ENCODE measurements at regions not wholly inside any gene's neighbourhood (a gene's known extent, or its start where the extent isn't known, plus 50 kb on each side); places are given as distances from the start of the nearest gene placed in this dataset.

- Histone ChIP-seq H3K4me3 (ENCODE audit: low read length) (no peak overlapping the region), H3K36me3 (ENCODE audit: insufficient read depth, low read length) (no peaks in the 10 kb centered on the region), H3K4me1 (ENCODE audit: insufficient read depth, low read length) (no peaks in the 10 kb centered on the region), H3K27ac (ENCODE audit: low read depth, low read length) (no peak overlapping the region), H3K9me3 (ENCODE audit: low read length) (no peaks in the 10 kb centered on the region), H3K27me3 (ENCODE audit: insufficient read depth, low read length, poor library complexity, severe bottlenecking) (no peaks in the 10 kb centered on the region)
- no peak overlapping the region for H3K27ac Mint-ChIP-seq
- no peak overlapping the region for H3K4me3 Mint-ChIP-seq
- H3K4me1 Mint-ChIP-seq: no peaks in the 10 kb centered on the region
- POLR2A ChIA-PET: no interaction called here
- H3K27me3 Mint-ChIP-seq: peaks cover 4 to 29% of the 10 kb centered on the region in 2 donors
- DNase-seq: no peak
- CTCF ChIA-PET: no interaction called here
- no peaks in the 10 kb centered on the region for H3K9me3 Mint-ChIP-seq
- H3K36me3 Mint-ChIP-seq: no peaks in the 10 kb centered on the region
Measured at GRCh38 chr2:240308111-240308651, 127.3 kb upstream of the GPC1 start.

- Histone ChIP-seq H3K27ac (ENCODE audit: low read depth, low read length) (no peak overlapping the region), H3K4me1 (ENCODE audit: insufficient read depth, low read length) (no peaks in the 10 kb centered on the region), H3K9me3 (ENCODE audit: low read length) (no peaks in the 10 kb centered on the region), H3K36me3 (ENCODE audit: insufficient read depth, low read length) (no peaks in the 10 kb centered on the region), H3K27me3 (ENCODE audit: insufficient read depth, low read length, poor library complexity, severe bottlenecking) (no peaks in the 10 kb centered on the region), H3K4me3 (ENCODE audit: low read length) (no peak overlapping the region)
- Mint-ChIP-seq H3K27me3 (peaks cover 7 to 22% of the 10 kb centered on the region in 2 donors), H3K36me3 (no peaks in the 10 kb centered on the region), H3K27ac (no peak overlapping the region), H3K9me3 (no peaks in the 10 kb centered on the region), H3K4me1 (no peaks in the 10 kb centered on the region), H3K4me3 (no peak overlapping the region)
- DNase-seq: no peak
- POLR2A ChIA-PET: no interaction called here
- CTCF ChIA-PET: no interaction called here
Measured at GRCh38 chr2:240309214-240309613, 126.2 kb upstream of the GPC1 start.

- Mint-ChIP-seq H3K36me3 (no peaks in the 10 kb centered on the region), H3K9me3 (peaks cover 0 to 2% (median 0%) of the 10 kb centered on the region in 5 donors), H3K4me1 (no peaks in the 10 kb centered on the region), H3K27ac (no peak overlapping the region), H3K4me3 (no peak overlapping the region), H3K27me3 (peaks cover 7 to 29% of the 10 kb centered on the region in 2 donors)
- ChIA-PET POLR2A (no interaction called here), CTCF (no interaction called here)
- Histone ChIP-seq H3K4me1 (ENCODE audit: insufficient read depth, low read length) (no peaks in the 10 kb centered on the region), H3K27ac (ENCODE audit: low read depth, low read length) (no peak overlapping the region), H3K27me3 (ENCODE audit: insufficient read depth, low read length, poor library complexity, severe bottlenecking) (no peaks in the 10 kb centered on the region), H3K36me3 (ENCODE audit: insufficient read depth, low read length) (no peaks in the 10 kb centered on the region), H3K9me3 (ENCODE audit: low read length) (no peaks in the 10 kb centered on the region), H3K4me3 (ENCODE audit: low read length) (no peak overlapping the region)
- no peak for DNase-seq
Measured at GRCh38 chr2:240310201-240310600, 125.3 kb upstream of the GPC1 start.

- H3K4me1 ChIP-seq (ENCODE audit: insufficient read depth, low read length): no peaks in the 10 kb centered on the region
- no peaks in the 10 kb centered on the region for H3K27me3 ChIP-seq (ENCODE audit: insufficient read depth, low read length, poor library complexity, severe bottlenecking)
- no peaks in the 10 kb centered on the region for H3K9me3 ChIP-seq (ENCODE audit: low read length)
- Mint-ChIP-seq H3K4me1 (no peaks in the 10 kb centered on the region), H3K27ac (no peak overlapping the region), H3K27me3 (peaks cover 7 to 29% of the 10 kb centered on the region in 2 donors), H3K9me3 (peaks cover 0 to 2% (median 0%) of the 10 kb centered on the region in 5 donors), H3K36me3 (no peaks in the 10 kb centered on the region), H3K4me3 (no peak overlapping the region)
- POLR2A ChIA-PET: no interaction called here
- no peak overlapping the region for H3K27ac ChIP-seq (ENCODE audit: low read depth, low read length)
- no peak overlapping the region for H3K4me3 ChIP-seq (ENCODE audit: low read length)
- no peaks in the 10 kb centered on the region for H3K36me3 ChIP-seq (ENCODE audit: insufficient read depth, low read length)
- no peak for DNase-seq
- CTCF ChIA-PET: no interaction called here
Measured at GRCh38 chr2:240310645-240311044, 124.8 kb upstream of the GPC1 start.

GRCh38 chr2:240311821-240312220, 123.6 kb upstream of the GPC1 start:
- peaks cover 7 to 40% of the 10 kb centered on the region in 2 donors for H3K27me3 Mint-ChIP-seq
- H3K4me3 Mint-ChIP-seq: no peak overlapping the region
- no peaks in the 10 kb centered on the region for H3K36me3 Mint-ChIP-seq
- no peaks in the 10 kb centered on the region for H3K4me1 Mint-ChIP-seq
- POLR2A ChIA-PET: no interaction called here
- no peak for DNase-seq
- no peak overlapping the region for H3K27ac Mint-ChIP-seq
- Histone ChIP-seq H3K36me3 (ENCODE audit: insufficient read depth, low read length) (no peaks in the 10 kb centered on the region), H3K27ac (ENCODE audit: low read depth, low read length) (no peak overlapping the region), H3K4me1 (ENCODE audit: insufficient read depth, low read length) (no peaks in the 10 kb centered on the region), H3K4me3 (ENCODE audit: low read length) (no peak overlapping the region), H3K27me3 (ENCODE audit: insufficient read depth, low read length, poor library complexity, severe bottlenecking) (no peaks in the 10 kb centered on the region), H3K9me3 (ENCODE audit: low read length) (no peaks in the 10 kb centered on the region)
- CTCF ChIA-PET: no interaction called here
- peaks cover 0 to 2% (median 0%) of the 10 kb centered on the region in 5 donors for H3K9me3 Mint-ChIP-seq

- H3K4me3 ChIP-seq (ENCODE audit: low read length): no peak overlapping the region
- H3K36me3 ChIP-seq (ENCODE audit: insufficient read depth, low read length): no peaks in the 10 kb centered on the region
- no peak overlapping the region for H3K27ac Mint-ChIP-seq
- CTCF ChIA-PET: no interaction called here
- no peaks in the 10 kb centered on the region for H3K9me3 ChIP-seq (ENCODE audit: low read length)
- no peak overlapping the region for H3K27ac ChIP-seq (ENCODE audit: low read depth, low read length)
- no peak overlapping the region for H3K4me3 Mint-ChIP-seq
- peaks cover 0 to 2% (median 0%) of the 10 kb centered on the region in 5 donors for H3K9me3 Mint-ChIP-seq
- H3K27me3 ChIP-seq (ENCODE audit: insufficient read depth, low read length, poor library complexity, severe bottlenecking): no peaks in the 10 kb centered on the region
- no peaks in the 10 kb centered on the region for H3K4me1 Mint-ChIP-seq
- H3K36me3 Mint-ChIP-seq: no peaks in the 10 kb centered on the region
- H3K27me3 Mint-ChIP-seq: peaks cover 3 to 21% of the 10 kb centered on the region in 2 donors
- DNase-seq: no peak
- POLR2A ChIA-PET: no interaction called here
- H3K4me1 ChIP-seq (ENCODE audit: insufficient read depth, low read length): no peaks in the 10 kb centered on the region
Measured at GRCh38 chr2:240319221-240319854, 116.1 kb upstream of the GPC1 start.

GRCh38 chr2:240319855-240320203, 115.6 kb upstream of the GPC1 start:
- no peaks in the 10 kb centered on the region for H3K4me1 Mint-ChIP-seq
- H3K36me3 Mint-ChIP-seq: no peaks in the 10 kb centered on the region
- no peak overlapping the region for H3K4me3 Mint-ChIP-seq
- DNase-seq: no peak
- Histone ChIP-seq H3K36me3 (ENCODE audit: insufficient read depth, low read length) (no peaks in the 10 kb centered on the region), H3K4me3 (ENCODE audit: low read length) (no peak overlapping the region), H3K9me3 (ENCODE audit: low read length) (no peaks in the 10 kb centered on the region), H3K4me1 (ENCODE audit: insufficient read depth, low read length) (no peaks in the 10 kb centered on the region), H3K27me3 (ENCODE audit: insufficient read depth, low read length, poor library complexity, severe bottlenecking) (no peaks in the 10 kb centered on the region), H3K27ac (ENCODE audit: low read depth, low read length) (no peak overlapping the region)
- H3K27me3 Mint-ChIP-seq: peaks cover 3 to 16% of the 10 kb centered on the region in 2 donors
- H3K27ac Mint-ChIP-seq: no peak overlapping the region
- ChIA-PET POLR2A (no interaction called here), CTCF (no interaction called here)
- H3K9me3 Mint-ChIP-seq: peaks cover 0 to 2% (median 0%) of the 10 kb centered on the region in 5 donors

- Mint-ChIP-seq H3K27ac (no peak overlapping the region), H3K36me3 (no peaks in the 10 kb centered on the region), H3K27me3 (peaks cover 3 to 14% of the 10 kb centered on the region in 2 donors), H3K4me3 (no peak overlapping the region), H3K4me1 (no peaks in the 10 kb centered on the region), H3K9me3 (no peaks in the 10 kb centered on the region)
- H3K4me1 ChIP-seq (ENCODE audit: insufficient read depth, low read length): no peaks in the 10 kb centered on the region
- H3K27me3 ChIP-seq (ENCODE audit: insufficient read depth, low read length, poor library complexity, severe bottlenecking): no peaks in the 10 kb centered on the region
- POLR2A ChIA-PET: no interaction called here
- H3K27ac ChIP-seq (ENCODE audit: low read depth, low read length): no peak overlapping the region
- CTCF ChIA-PET: no interaction called here
- H3K36me3 ChIP-seq (ENCODE audit: insufficient read depth, low read length): no peaks in the 10 kb centered on the region
- no peaks in the 10 kb centered on the region for H3K9me3 ChIP-seq (ENCODE audit: low read length)
- H3K4me3 ChIP-seq (ENCODE audit: low read length): no peak overlapping the region
- no peak for DNase-seq
Measured at GRCh38 chr2:240320204-240320993, 115.1 kb upstream of the GPC1 start.

All from CD8-positive, alpha-beta memory T cell (primary cell).